ENCODE measurements at regions not wholly inside any gene's neighbourhood (a gene's known extent, or its start where the extent isn't known, plus 50 kb on each side); places are given as distances from the start of the nearest gene placed in this dataset.

- DNase-seq (ENCODE audit: extremely low spot score) = no peak
- POLR2A ChIA-PET = no interaction called here
- CTCF ChIA-PET = no interaction called here
- TF ChIP-seq ZNF384 (IDR thresholded peaks at IDR 0.05) = no peak
- TF ChIP-seq HDGF (IDR thresholded peaks at IDR 0.05; ENCODE audit: borderline replicate concordance) = no peak
- TF ChIP-seq SP1 (IDR thresholded peaks at IDR 0.05) = no peak
- TF ChIP-seq NFRKB (IDR thresholded peaks at IDR 0.05) = no peak
- no peak for TF ChIP-seq ELF4 (IDR thresholded peaks at IDR 0.05)
- no peak for TF ChIP-seq LEF1 (IDR thresholded peaks at IDR 0.05; ENCODE audit: borderline replicate concordance)
- TF ChIP-seq BHLHE40 (IDR thresholded peaks at IDR 0.05; ENCODE audit: borderline replicate concordance) = no peak
- TF ChIP-seq SUZ12 (IDR thresholded peaks at IDR 0.05) = no peak
Measured at GRCh38 chr3:66606868-66607267, 106.0 kb upstream of the LRIG1 start.

- DNase-seq (ENCODE audit: extremely low spot score) = no peak
- no peak for TF ChIP-seq NFRKB (IDR thresholded peaks at IDR 0.05)
- TF ChIP-seq FOXA1 (IDR thresholded peaks at IDR 0.05) = no peak
- TF ChIP-seq CTBP1 (IDR thresholded peaks at IDR 0.05; ENCODE audit: borderline replicate concordance) = no peak
- TF ChIP-seq SP1 (IDR thresholded peaks at IDR 0.05) = no peak
- no peak for TF ChIP-seq ELF4 (IDR thresholded peaks at IDR 0.05)
- no peak for TF ChIP-seq LEF1 (IDR thresholded peaks at IDR 0.05; ENCODE audit: borderline replicate concordance)
- no peak for TF ChIP-seq TARDBP (IDR thresholded peaks at IDR 0.05)
- CTCF ChIA-PET = no interaction called here
- POLR2A ChIA-PET = no interaction called here
Measured at GRCh38 chr3:66609660-66610561, 109.1 kb upstream of the LRIG1 start.

GRCh38 chr3:66610562-66610909 is 109.7 kb upstream of the LRIG1 start:
- POLR2A ChIA-PET = no interaction called here
- no peak for DNase-seq (ENCODE audit: extremely low spot score)
- CTCF ChIA-PET = no interaction called here
- TF ChIP-seq SUZ12 (IDR thresholded peaks at IDR 0.05) (no peak), BHLHE40 (IDR thresholded peaks at IDR 0.05; ENCODE audit: borderline replicate concordance) (no peak), HDGF (IDR thresholded peaks at IDR 0.05; ENCODE audit: borderline replicate concordance) (no peak), L3MBTL2 (conservative IDR thresholded peaks at IDR 0.05) (no peak), PKNOX1 (IDR thresholded peaks at IDR 0.05) (no peak), CTBP1 (IDR thresholded peaks at IDR 0.05; ENCODE audit: borderline replicate concordance) (no peak)

GRCh38 chr3:66615643-66616301 is 115.0 kb upstream of the LRIG1 start:
- DNase-seq (ENCODE audit: extremely low spot score) = no peak
- no peak for TF ChIP-seq SUZ12 (IDR thresholded peaks at IDR 0.05)
- no peak for TF ChIP-seq FOXA1 (IDR thresholded peaks at IDR 0.05)
- TF ChIP-seq ELF4 (IDR thresholded peaks at IDR 0.05) = no peak
- TF ChIP-seq LEF1 (IDR thresholded peaks at IDR 0.05; ENCODE audit: borderline replicate concordance) = no peak
- TF ChIP-seq ZNF384 (IDR thresholded peaks at IDR 0.05) = no peak
- TF ChIP-seq PKNOX1 (IDR thresholded peaks at IDR 0.05) = no peak
- no peak for TF ChIP-seq CTBP1 (IDR thresholded peaks at IDR 0.05; ENCODE audit: borderline replicate concordance)
- TF ChIP-seq SP1 (IDR thresholded peaks at IDR 0.05) = no peak
- no peak for TF ChIP-seq BHLHE40 (IDR thresholded peaks at IDR 0.05; ENCODE audit: borderline replicate concordance)
- no peak for TF ChIP-seq ARNT (IDR thresholded peaks at IDR 0.05)
- TF ChIP-seq HDGF (IDR thresholded peaks at IDR 0.05; ENCODE audit: borderline replicate concordance) = no peak
- TF ChIP-seq L3MBTL2 (conservative IDR thresholded peaks at IDR 0.05) = no peak
- no peak for TF ChIP-seq NFRKB (IDR thresholded peaks at IDR 0.05)
- TF ChIP-seq FOXM1 (IDR thresholded peaks at IDR 0.05; ENCODE audit: borderline replicate concordance) = no peak
- TF ChIP-seq TARDBP (IDR thresholded peaks at IDR 0.05) = no peak
- no peak for TF ChIP-seq FOXK2 (IDR thresholded peaks at IDR 0.05)
- ChIA-PET POLR2A (no interaction called here), CTCF (no interaction called here)

- ChIA-PET POLR2A (no interaction called here), CTCF (no interaction called here)
- TF ChIP-seq SP1 (IDR thresholded peaks at IDR 0.05) (no peak), LEF1 (IDR thresholded peaks at IDR 0.05; ENCODE audit: borderline replicate concordance) (no peak), ARNT (IDR thresholded peaks at IDR 0.05) (no peak), HDGF (IDR thresholded peaks at IDR 0.05; ENCODE audit: borderline replicate concordance) (no peak), ELF4 (IDR thresholded peaks at IDR 0.05) (no peak), FOXK2 (IDR thresholded peaks at IDR 0.05) (no peak), SUZ12 (IDR thresholded peaks at IDR 0.05) (no peak), ZNF384 (IDR thresholded peaks at IDR 0.05) (no peak), FOXM1 (IDR thresholded peaks at IDR 0.05; ENCODE audit: borderline replicate concordance) (no peak), PKNOX1 (IDR thresholded peaks at IDR 0.05) (no peak), NFRKB (IDR thresholded peaks at IDR 0.05) (no peak), L3MBTL2 (conservative IDR thresholded peaks at IDR 0.05) (no peak), CTBP1 (IDR thresholded peaks at IDR 0.05; ENCODE audit: borderline replicate concordance) (no peak), FOXA1 (IDR thresholded peaks at IDR 0.05) (no peak), BHLHE40 (IDR thresholded peaks at IDR 0.05; ENCODE audit: borderline replicate concordance) (no peak), TARDBP (IDR thresholded peaks at IDR 0.05) (no peak)
- no peak for DNase-seq (ENCODE audit: extremely low spot score)
Measured at GRCh38 chr3:66617351-66617750, 116.5 kb upstream of the LRIG1 start.

GRCh38 chr3:66618066-66618465 is 117.2 kb upstream of the LRIG1 start:
- TF ChIP-seq LEF1 (IDR thresholded peaks at IDR 0.05; ENCODE audit: borderline replicate concordance) (no peak), FOXA1 (IDR thresholded peaks at IDR 0.05) (no peak), L3MBTL2 (conservative IDR thresholded peaks at IDR 0.05) (no peak), TARDBP (IDR thresholded peaks at IDR 0.05) (no peak), CTBP1 (IDR thresholded peaks at IDR 0.05; ENCODE audit: borderline replicate concordance) (no peak)
- no peak for DNase-seq (ENCODE audit: extremely low spot score)
- POLR2A ChIA-PET = no interaction called here
- CTCF ChIA-PET = no interaction called here
